HepG2 (cell line): ENCODE measurements at regions not wholly inside any gene's neighbourhood (a gene's known extent, or its start where the extent isn't known, plus 50 kb on each side); places are given as distances from the start of the nearest gene placed in this dataset.

Source experiments
- ATAC-seq: fragments of 200-7000 bp; cut with Tn5 transposase; 3 replicates; pipeline ENCODE4 v1.9.1; 2020; ENCODE audit warnings: mild to moderate bottlenecking, moderate library complexity
- BruUV-seq: library from RNA; stranded (reverse); fragments of 400-500 nt; replicated peaks from 2 replicates; lab custom pipeline; 2021; lab: Mats Ljungman, UMichigan
- CTCF ChIA-PET: fragments of 300-600 bp; formaldehyde crosslinking; extraction: SDS; loops from one replicate; lab custom pipeline; 2021; ENCODE audit warnings: low total read pairs, inconsistent platforms, low intra/inter-chr PET ratio; lab: Yijun Ruan, JAX
- POLR2A ChIA-PET: fragments of 350-600 bp; sonication (Branson Sonifier 250); formaldehyde crosslinking; loops from one replicate; lab custom pipeline; 2020; ENCODE audit warnings: antibody characterized with exemption, inconsistent platforms; lab: Yijun Ruan, JAX
- DNase-seq: peaks from one replicate; pipeline ENCODE4 v3.0.0-alpha.2; 2015; ENCODE audit warnings: low spot score
- FAIRE-seq: peaks from 3 replicates; lab custom pipeline; 2011; peaks lifted over from hg19 to GRCh38; lab: Jason Lieb, UNC
- H2AFZ ChIP-seq: one replicate; pipeline ENCODE4 v1.6.1; 2011; ENCODE audit warnings: low read length, inconsistent platforms
- H3K27ac ChIP-seq: fragments of 300-600 bp; 3 replicates; pipeline ENCODE4 v1.8.0; 2011; ENCODE audit warnings: mixed run types, mild to moderate bottlenecking, mixed read lengths, low read length, inconsistent platforms; ENCODE audit not compliant: insufficient read depth; ENCODE audit errors: extremely low read length
- H3K27me3 ChIP-seq, 2 experiments: fragments of 200-600 bp in 1 of 2; 2 replicates in 1 of 2; 3 replicates in 1 of 2; pipeline versions ENCODE4 v1.6.0 to v1.8.0; 2011; ENCODE audit warnings: low read length in 2 of 2, mild to moderate bottlenecking in 2 of 2, moderate library complexity in 2 of 2, inconsistent platforms in 1 of 2; ENCODE audit not compliant: insufficient read depth in 2 of 2, control insufficient read depth in 1 of 2
- H3K36me3 ChIP-seq, 2 experiments: fragments of 200-600 bp in 1 of 2; replicated peaks in 1 of 2; 2 replicates in 1 of 2; 3 replicates in 1 of 2; pipeline versions ENCODE4 v1.5.1 to v1.8.0; 2011; ENCODE audit warnings: low read length in 2 of 2, inconsistent platforms in 1 of 2; ENCODE audit not compliant: insufficient read depth in 2 of 2, control insufficient read depth in 1 of 2
- H3K4me1 ChIP-seq: 2 replicates; pipeline ENCODE4 v1.5.1; 2012; ENCODE audit warnings: low read length, inconsistent platforms; ENCODE audit not compliant: insufficient read depth
- H3K4me2 ChIP-seq: 2 replicates; pipeline ENCODE4 v1.6.0; 2011; ENCODE audit warnings: low read depth, low read length, inconsistent platforms
- H3K4me3 ChIP-seq, 3 experiments: fragments of 200-600 bp in 1 of 3; sonication (generic), shearing (Covaris generic) in 1 of 3; replicated peaks in 1 of 3; 2 replicates each; pipeline ENCODE4 v1.5.1; 2011 to 2016; ENCODE audit warnings: low read length in 3 of 3, inconsistent platforms in 2 of 3, low read depth in 2 of 3, mild to moderate bottlenecking in 2 of 3, control low read depth in 1 of 3, mixed read lengths in 1 of 3; ENCODE audit not compliant: insufficient read depth in 1 of 3
- H3K79me2 ChIP-seq: one replicate; pipeline ENCODE4 v1.6.1; 2011; ENCODE audit warnings: low read length, inconsistent platforms; ENCODE audit not compliant: insufficient read depth
- H3K9ac ChIP-seq: 2 replicates; pipeline ENCODE4 v1.6.0; 2011; ENCODE audit warnings: mild to moderate bottlenecking, low read depth, low read length, inconsistent platforms; ENCODE audit not compliant: insufficient read depth
- H3K9me3 ChIP-seq: 2 replicates; pipeline ENCODE4 v1.5.1; 2012; ENCODE audit warnings: mild to moderate bottlenecking, low read length
- H4K20me1 ChIP-seq: 2 replicates; pipeline ENCODE4 v1.6.0; 2011; ENCODE audit warnings: inconsistent platforms, mild to moderate bottlenecking, low read length, moderate library complexity; ENCODE audit not compliant: insufficient read depth
- ETV5 ChIP-seq: IDR thresholded peaks from 2 replicates; pipeline ENCODE4 v1.6.1; 2018; ENCODE audit warnings: missing biosample characterization, missing genetic modification reagents, inconsistent platforms, borderline replicate concordance
- HIC2 ChIP-seq: sonication (generic); formaldehyde crosslinking; IDR thresholded peaks from 2 replicates; pipeline ENCODE4 v1.9.0; 2022; ENCODE audit warnings: low read depth, missing genetic modification reagents
- KDM5A ChIP-seq: fragments of 200-600 bp; sonication (generic); IDR thresholded peaks from 2 replicates; pipeline ENCODE4 v1.7.0; 2018; ENCODE audit warnings: antibody characterized with exemption, mild to moderate bottlenecking, low read length, borderline replicate concordance
- NFRKB ChIP-seq: fragments of 450-650 bp; IDR thresholded peaks from 2 replicates; pipeline ENCODE4 v1.6.1; 2017
- RARG ChIP-seq: sonication (generic); formaldehyde crosslinking; IDR thresholded peaks from 2 replicates; pipeline ENCODE4 v1.4.0; 2020; ENCODE audit warnings: low read depth, mild to moderate bottlenecking, missing genetic modification reagents
- ZBTB21 ChIP-seq: sonication (generic); formaldehyde crosslinking; IDR thresholded peaks from 2 replicates; pipeline ENCODE4 v1.4.0; 2020; ENCODE audit warnings: missing genetic modification reagents
- ZNF510 ChIP-seq: sonication (generic); formaldehyde crosslinking; IDR thresholded peaks from 2 replicates; pipeline ENCODE4 v1.4.0; 2020; ENCODE audit warnings: low read depth, mild to moderate bottlenecking, missing genetic modification reagents
- ZNF773 ChIP-seq: sonication (generic); formaldehyde crosslinking; IDR thresholded peaks from 2 replicates; pipeline ENCODE4 v1.4.0; 2020; ENCODE audit warnings: missing genetic modification reagents, borderline replicate concordance
- WGBS: methylation state at CpG from one replicate; pipeline ENCODE4 v1.1.6; 2017; ENCODE audit warnings: low lambda C conversion rate; 5-methylcytosine and 5-hydroxymethylcytosine counted together
- in situ Hi-C: cut with HindIII; loops from 2 replicates; pipeline ENCODE4 v1.10.0; 2017; ENCODE audit warnings: low pct_unique_long_range_greater_than_20kb; ENCODE audit not compliant: extremely low pct_ligation_motif_present
- intact Hi-C: fragments of 100-400 bp; cut with micrococcal nuclease; formaldehyde crosslinking; loops from one replicate; pipeline ENCODE4 v1.10.0; 2022; ENCODE audit not compliant: unreplicated experiment
- TF ChIP-seq, protein P1 (sequence below): sonication (generic); formaldehyde crosslinking; IDR thresholded peaks from 2 replicates; pipeline ENCODE4 v1.9.0; 2021; ENCODE audit warnings: missing genetic modification reagents, borderline replicate concordance

- H2AFZ ChIP-seq: no peak overlapping the region
- no TSS peak for BruUV-seq
- no peak overlapping the region for H3K4me3 ChIP-seq
- no peaks in the 10 kb centered on the region for H4K20me1 ChIP-seq
- no peak overlapping the region for H3K9ac ChIP-seq
- no peaks in the 10 kb centered on the region for H3K36me3 ChIP-seq
- ChIA-PET CTCF (no interaction called here), POLR2A (no interaction called here)
- no peak for DNase-seq
- WGBS: 45% methylated on average over 2 of the region's 8 CpGs
- no peak overlapping the region for H3K4me2 ChIP-seq
- TF ChIP-seq ZBTB21 (CRISPR knock-in tag): no peak
- no peak for TF ChIP-seq HIC2
- TF ChIP-seq ETV5 (CRISPR knock-in tag): no peak
- TF ChIP-seq ZNF510: no peak
- TF ChIP-seq, protein P1, sequence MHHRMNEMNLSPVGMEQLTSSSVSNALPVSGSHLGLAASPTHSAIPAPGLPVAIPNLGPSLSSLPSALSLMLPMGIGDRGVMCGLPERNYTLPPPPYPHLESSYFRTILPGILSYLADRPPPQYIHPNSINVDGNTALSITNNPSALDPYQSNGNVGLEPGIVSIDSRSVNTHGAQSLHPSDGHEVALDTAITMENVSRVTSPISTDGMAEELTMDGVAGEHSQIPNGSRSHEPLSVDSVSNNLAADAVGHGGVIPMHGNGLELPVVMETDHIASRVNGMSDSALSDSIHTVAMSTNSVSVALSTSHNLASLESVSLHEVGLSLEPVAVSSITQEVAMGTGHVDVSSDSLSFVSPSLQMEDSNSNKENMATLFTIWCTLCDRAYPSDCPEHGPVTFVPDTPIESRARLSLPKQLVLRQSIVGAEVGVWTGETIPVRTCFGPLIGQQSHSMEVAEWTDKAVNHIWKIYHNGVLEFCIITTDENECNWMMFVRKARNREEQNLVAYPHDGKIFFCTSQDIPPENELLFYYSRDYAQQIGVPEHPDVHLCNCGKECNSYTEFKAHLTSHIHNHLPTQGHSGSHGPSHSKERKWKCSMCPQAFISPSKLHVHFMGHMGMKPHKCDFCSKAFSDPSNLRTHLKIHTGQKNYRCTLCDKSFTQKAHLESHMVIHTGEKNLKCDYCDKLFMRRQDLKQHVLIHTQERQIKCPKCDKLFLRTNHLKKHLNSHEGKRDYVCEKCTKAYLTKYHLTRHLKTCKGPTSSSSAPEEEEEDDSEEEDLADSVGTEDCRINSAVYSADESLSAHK (CRISPR knock-in tag): no peak
- TF ChIP-seq NFRKB: no peak
- TF ChIP-seq KDM5A: no peak
- TF ChIP-seq RARG (CRISPR knock-in tag): no peak
- TF ChIP-seq ZNF773 (CRISPR knock-in tag): no peak
- no peaks in the 10 kb centered on the region for H3K4me1 ChIP-seq
- H3K79me2 ChIP-seq: no peaks in the 10 kb centered on the region
- peaks cover 1 to 10% of the 10 kb centered on the region in 2 experiments; a peak in 2 of 5 replicates for H3K27me3 ChIP-seq
- intact Hi-C loops: no loop called here
- no peak for FAIRE-seq
- no peak for ATAC-seq
- in situ Hi-C loops: no loop called here
- no peaks in the 10 kb centered on the region for H3K9me3 ChIP-seq
- H3K27ac ChIP-seq: no peak overlapping the region
Observed at GRCh38 chr9:96158147-96158546, 143.8 kb downstream of the HSD17B3 start.
